H1 (cell line): ENCODE measurements at regions not wholly inside any gene's neighbourhood (a gene's known extent, or its start where the extent isn't known, plus 50 kb on each side); places are given as distances from the start of the nearest gene placed in this dataset.

Experiments used
- CTCF ChIA-PET: fragments of 300-600 bp; sonication (Branson Sonifier 250); formaldehyde crosslinking; loops from one replicate; lab custom pipeline; 2021; ENCODE audit not compliant: partially characterized antibody; lab: Charles Lee
- POLR2A ChIA-PET: fragments of 300-600 bp; sonication (Branson Sonifier 250); formaldehyde crosslinking; loops from one replicate; lab custom pipeline; 2021; ENCODE audit warnings: inconsistent platforms; ENCODE audit not compliant: partially characterized antibody; lab: Charles Lee
- DNase-seq, 2 experiments: peaks; one replicate each; pipeline versions ENCODE4 v3.0.0 to v3.0.0-alpha.2; 2010 to 2022; ENCODE audit warnings: low spot score in 2 of 2, low read depth in 1 of 2, mixed read lengths in 1 of 2
- FAIRE-seq: peaks from 2 replicates; lab custom pipeline; 2011; peaks lifted over from hg19 to GRCh38; lab: Jason Lieb, UNC
- H2AFZ ChIP-seq: 2 replicates; pipeline ENCODE4 v1.8.1; 2012; ENCODE audit warnings: low read length, inconsistent platforms
- H2AK5ac ChIP-seq: 2 replicates; pipeline ENCODE4 v1.6.1; 2013; ENCODE audit warnings: low read depth, low read length
- H2BK120ac ChIP-seq: replicated peaks from 2 replicates; pipeline ENCODE3; 2013; ENCODE audit warnings: low read depth, low read length, inconsistent platforms
- H2BK12ac ChIP-seq: 2 replicates; pipeline ENCODE4 v1.6.1; 2013; ENCODE audit warnings: low read depth, low read length
- H2BK15ac ChIP-seq: 2 replicates; pipeline ENCODE4 v1.6.1; 2013; ENCODE audit warnings: low read length
- H2BK20ac ChIP-seq: 2 replicates; pipeline ENCODE4 v1.6.1; 2013; ENCODE audit warnings: low read length
- H2BK5ac ChIP-seq: 2 replicates; pipeline ENCODE4 v1.6.1; 2013; ENCODE audit warnings: low read depth, low read length
- H3K14ac ChIP-seq: 2 replicates; pipeline ENCODE4 v1.6.1; 2013; ENCODE audit warnings: inconsistent platforms; ENCODE audit not compliant: insufficient read length
- H3K18ac ChIP-seq: 2 replicates; pipeline ENCODE4 v1.6.1; 2013; ENCODE audit warnings: low read length; ENCODE audit errors: extremely low read depth
- H3K23ac ChIP-seq: 2 replicates; pipeline ENCODE4 v1.6.1; 2013; ENCODE audit warnings: inconsistent platforms; ENCODE audit not compliant: insufficient read length
- H3K23me2 ChIP-seq: 2 replicates; pipeline ENCODE4 v1.6.1; 2013; ENCODE audit warnings: low read depth, low read length
- H3K27ac ChIP-seq: 2 replicates; pipeline ENCODE4 v1.6.1; 2011; ENCODE audit warnings: low read depth, low read length, inconsistent platforms
- H3K27me3 ChIP-seq, 4 experiments: replicated peaks in 1 of 4; 1 replicate in 1 of 4; 2 replicates in 3 of 4; pipeline versions ENCODE4 v1.6.1 to v1.8.1; 2011 to 2013; ENCODE audit warnings: low read length in 3 of 4, mild to moderate bottlenecking in 3 of 4, inconsistent platforms in 2 of 4, mixed read lengths in 2 of 4, moderate library complexity in 1 of 4; ENCODE audit not compliant: control insufficient read depth in 3 of 4, insufficient read depth in 3 of 4; ENCODE audit errors: extremely low read depth in 1 of 4
- H3K36me3 ChIP-seq, 4 experiments: 2 replicates each; pipeline versions ENCODE4 v1.6.1 to v1.8.1; 2011 to 2013; ENCODE audit warnings: mild to moderate bottlenecking in 4 of 4, low read length in 3 of 4, moderate library complexity in 2 of 4, control low read depth in 1 of 4, inconsistent platforms in 1 of 4; ENCODE audit not compliant: insufficient read depth in 4 of 4, control insufficient read depth in 2 of 4
- H3K4ac ChIP-seq: replicated peaks from 2 replicates; pipeline ENCODE3; 2013; ENCODE audit warnings: low read length, low read depth, mixed read lengths, inconsistent platforms; ENCODE audit not compliant: insufficient read length
- H3K4me1 ChIP-seq, 4 experiments: replicated peaks in 1 of 4; 1 replicate in 1 of 4; 2 replicates in 3 of 4; pipeline versions ENCODE4 v1.6.1 to v1.8.1; 2011 to 2013; ENCODE audit warnings: low read length in 3 of 4, inconsistent platforms in 2 of 4, mixed read lengths in 1 of 4; ENCODE audit not compliant: insufficient read depth in 4 of 4, control insufficient read depth in 3 of 4
- H3K4me2 ChIP-seq, 2 experiments: 2 replicates each; pipeline versions ENCODE4 v1.6.1 to v1.8.1; 2011 to 2013; ENCODE audit warnings: low read depth in 2 of 2, low read length in 2 of 2, control low read depth in 1 of 2, inconsistent platforms in 1 of 2, mild to moderate bottlenecking in 1 of 2; ENCODE audit not compliant: insufficient read depth in 1 of 2
- H3K4me3 ChIP-seq, 4 experiments: fragments of 200-600, 300-600 bp in 1 of 4; sonication (generic), shearing (Covaris generic), sonication (Bioruptor Twin) in 1 of 4; 2 replicates each; pipeline versions ENCODE4 v1.5.1 to v1.8.1; 2011 to 2016; ENCODE audit warnings: low read length in 4 of 4, low read depth in 3 of 4, control low read depth in 2 of 4, inconsistent platforms in 2 of 4, mild to moderate bottlenecking in 2 of 4, mixed read lengths in 1 of 4, moderate library complexity in 1 of 4; ENCODE audit not compliant: insufficient read depth in 2 of 4; ENCODE audit errors: extremely low read depth in 1 of 4
- H3K56ac ChIP-seq: replicated peaks from 2 replicates; pipeline ENCODE3; 2013; ENCODE audit warnings: low read depth, mild to moderate bottlenecking, mixed read lengths, low read length, inconsistent platforms; ENCODE audit not compliant: insufficient read length
- H3K79me1 ChIP-seq: 2 replicates; pipeline ENCODE4 v1.6.1; 2013; ENCODE audit warnings: low read depth, low read length, control low read depth
- H3K79me2 ChIP-seq, 2 experiments: 2 replicates each; pipeline versions ENCODE4 v1.6.1 to v1.8.1; 2012 to 2013; ENCODE audit warnings: low read length in 2 of 2, mild to moderate bottlenecking in 2 of 2, inconsistent platforms in 1 of 2; ENCODE audit not compliant: insufficient read depth in 2 of 2, control insufficient read depth in 1 of 2
- H3K9ac ChIP-seq, 4 experiments: replicated peaks in 1 of 4; 1 replicate in 1 of 4; 2 replicates in 3 of 4; pipeline versions ENCODE4 v1.6.1 to v1.8.1; 2011 to 2013; ENCODE audit warnings: low read depth in 3 of 4, low read length in 3 of 4, control low read depth in 2 of 4, mild to moderate bottlenecking in 2 of 4, moderate library complexity in 2 of 4, inconsistent platforms in 1 of 4; ENCODE audit errors: extremely low read depth in 1 of 4
- H3K9me3 ChIP-seq, 2 experiments: 2 replicates each; pipeline versions ENCODE4 v1.6.1 to v1.8.1; 2012 to 2013; ENCODE audit warnings: mild to moderate bottlenecking in 2 of 2, moderate library complexity in 2 of 2, control low read depth in 1 of 2, inconsistent platforms in 1 of 2, low read depth in 1 of 2, low read length in 1 of 2, mixed read lengths in 1 of 2; ENCODE audit not compliant: insufficient read depth in 2 of 2
- H4K20me1 ChIP-seq, 2 experiments: replicated peaks in 1 of 2; 2 replicates each; pipeline versions ENCODE3 to v1.8.1; 2011 to 2013; ENCODE audit warnings: inconsistent platforms in 2 of 2, low read length in 2 of 2, mild to moderate bottlenecking in 1 of 2; ENCODE audit not compliant: insufficient read depth in 2 of 2, control insufficient read depth in 1 of 2
- H4K5ac ChIP-seq: 2 replicates; pipeline ENCODE4 v1.6.1; 2013; ENCODE audit warnings: low read length, low read depth, mixed read lengths, inconsistent platforms; ENCODE audit not compliant: insufficient read length
- H4K8ac ChIP-seq: 2 replicates; pipeline ENCODE4 v1.8.0; 2013; ENCODE audit warnings: mild to moderate bottlenecking, moderate library complexity, low read length, inconsistent platforms; ENCODE audit not compliant: insufficient read depth; ENCODE audit errors: extremely low read depth
- H4K91ac ChIP-seq: replicated peaks from 2 replicates; pipeline ENCODE3; 2013; ENCODE audit warnings: low read length, mixed read lengths, inconsistent platforms; ENCODE audit not compliant: insufficient read length
- CEBPB ChIP-seq: IDR thresholded peaks from 2 replicates; pipeline ENCODE4 v1.6.1; 2012; ENCODE audit warnings: low read depth, low read length
- CHD1 ChIP-seq: IDR thresholded peaks from 2 replicates; pipeline ENCODE4 v1.6.1; 2012; ENCODE audit warnings: low read depth, low read length, improper control_type of control experiment
- CREB1 ChIP-seq: IDR thresholded peaks from 2 replicates; pipeline ENCODE4 v1.6.1; 2012; ENCODE audit warnings: inconsistent platforms
- EZH2 ChIP-seq: fragments of 200-600 bp; sonication (generic); IDR thresholded peaks from 2 replicates; pipeline ENCODE4 v1.7.1; 2012; ENCODE audit warnings: low read depth, mild to moderate bottlenecking, moderate library complexity, low read length, inconsistent platforms; ENCODE audit not compliant: severe bottlenecking
- HDAC2 ChIP-seq, 2 experiments: fragments of 300-600 bp in 1 of 2; sonication (generic) in 1 of 2; IDR thresholded peaks; 2 replicates each; pipeline ENCODE4 v1.6.1; 2011 to 2012; ENCODE audit warnings: low read depth in 2 of 2, low read length in 2 of 2, mild to moderate bottlenecking in 2 of 2, moderate library complexity in 2 of 2, borderline replicate concordance in 1 of 2, inconsistent platforms in 1 of 2
- JUND ChIP-seq: IDR thresholded peaks from 2 replicates; pipeline ENCODE4 v1.6.1; 2011; ENCODE audit warnings: mild to moderate bottlenecking, improper control_type of control experiment, low read length
- MAFK ChIP-seq: IDR thresholded peaks from 2 replicates; pipeline ENCODE4 v1.6.1; 2012; ENCODE audit warnings: low read depth, mild to moderate bottlenecking, improper control_type of control experiment, low read length
- NANOG ChIP-seq: IDR thresholded peaks from 2 replicates; pipeline ENCODE4 v1.6.1; 2011; ENCODE audit warnings: low read length, low read depth, mild to moderate bottlenecking, inconsistent platforms; ENCODE audit not compliant: insufficient read depth, poor library complexity, severe bottlenecking
- POLR2A ChIP-seq, 2 experiments: IDR thresholded peaks; 1 replicate in 1 of 2; 2 replicates in 1 of 2; pipeline ENCODE4 v1.6.1; 2011; ENCODE audit warnings: low read depth in 2 of 2, low read length in 2 of 2, mild to moderate bottlenecking in 2 of 2; ENCODE audit errors: control extremely low read depth in 1 of 2
- SP4 ChIP-seq: IDR thresholded peaks from 2 replicates; pipeline ENCODE4 v1.6.1; 2012; ENCODE audit warnings: low read length, inconsistent platforms
- WGBS, 2 experiments: shearing (Covaris generic) in 1 of 2; methylation state at CpG; one replicate each; pipeline versions ENCODE4 v1.1.6 to v1.1.7; 2013 to 2015; ENCODE audit warnings: low lambda C conversion rate in 2 of 2, mixed read lengths in 2 of 2, inconsistent platforms in 1 of 2, low coverage in 1 of 2, missing lambda C conversion rate in 1 of 2; ENCODE audit not compliant: insufficient replicate concordance in 2 of 2, insufficient coverage in 1 of 2, insufficient read length in 1 of 2; ENCODE audit errors: extremely low coverage in 1 of 2, missing lambda C conversion rate in 1 of 2; 5-methylcytosine and 5-hydroxymethylcytosine counted together
- TF ChIP-seq, protein P1 (sequence below), 3 experiments: IDR thresholded peaks; 1 replicate in 2 of 3; 2 replicates in 1 of 3; pipeline versions ENCODE4 v1.5.1 to v1.6.1; 2011; ENCODE audit warnings: low read length in 3 of 3, mild to moderate bottlenecking in 3 of 3, inconsistent platforms in 2 of 3, low read depth in 1 of 3, moderate library complexity in 1 of 3; ENCODE audit not compliant: insufficient read depth in 1 of 3; ENCODE audit errors: control extremely low read depth in 1 of 3
- TF ChIP-seq, protein P2 (sequence below): IDR thresholded peaks from 2 replicates; pipeline ENCODE4 v1.6.1; 2012; ENCODE audit warnings: inconsistent platforms

DNA sequence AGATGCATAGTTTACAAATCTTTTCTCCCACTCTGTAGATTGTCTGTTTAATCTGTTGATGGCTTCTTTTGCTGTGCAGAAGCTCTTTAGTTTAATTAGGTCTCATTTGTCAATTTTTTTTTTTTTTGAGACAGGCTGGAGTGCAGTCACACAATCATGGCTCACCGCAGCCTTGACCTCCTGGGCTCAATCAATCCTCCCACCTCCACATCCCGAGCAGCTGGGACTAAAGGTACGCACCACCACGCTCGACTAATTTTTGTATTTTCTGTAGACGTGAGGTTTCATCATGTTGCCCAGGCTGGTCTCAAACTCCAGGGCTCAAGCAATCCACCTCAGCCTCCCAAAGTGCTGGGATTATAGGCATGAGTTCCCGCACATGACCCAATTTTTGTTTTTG lies 1655.8 kb downstream of the REEP3 start:
- Histone ChIP-seq H3K27ac (no peak overlapping the region), H3K27me3 (no peaks in the 10 kb centered on the region), H3K79me1 (no peaks in the 10 kb centered on the region), H3K79me2 (no peaks in the 10 kb centered on the region), H2BK12ac (no peak overlapping the region), H2AK5ac (no peak overlapping the region), H3K18ac (no peak overlapping the region), H3K4me1 (no peaks in the 10 kb centered on the region), H4K91ac (no peak overlapping the region), H3K14ac (no peak overlapping the region), H3K23ac (no peak overlapping the region), H3K9me3 (no peaks in the 10 kb centered on the region), H4K8ac (no peak overlapping the region), H2AFZ (no peak overlapping the region), H2BK5ac (no peak overlapping the region), H2BK120ac (no peak overlapping the region), H3K23me2 (no peaks in the 10 kb centered on the region; the same call in 1 of the 2 replicates), H4K5ac (no peak overlapping the region), H3K4ac (no peak overlapping the region), H4K20me1 (no peaks in the 10 kb centered on the region), H3K56ac (no peak overlapping the region), H2BK20ac (no peak overlapping the region), H3K36me3 (no peaks in the 10 kb centered on the region), H3K4me3 (no peak overlapping the region), H3K9ac (no peak overlapping the region), H2BK15ac (no peak overlapping the region), H3K4me2 (no peak overlapping the region)
- DNase-seq (no peak), FAIRE-seq (no peak)
- ChIA-PET POLR2A (no interaction called here), CTCF (interaction anchor here (0.6 kb wide), 2 partner anchors 563 to 1230 kb away, joined by 4 read pairs; no protein-coding TSS in a partner anchor)
- 86% methylated on average over 6 of the region's 7 CpGs; no CpG with 5 or more reads in 1 of the 2 experiments for WGBS, 2 experiments
- TF ChIP-seq POLR2A (IDR thresholded peaks at IDR 0.05; ENCODE audit: control extremely low read depth in 1 of 2, low read depth in 2 of 2, low read length in 2 of 2): no peak
- no peak for TF ChIP-seq JUND
- TF ChIP-seq EZH2: no peak
- no peak for TF ChIP-seq HDAC2 (IDR thresholded peaks at IDR 0.05; ENCODE audit: borderline replicate concordance in 1 of 2, low read depth in 2 of 2, low read length in 2 of 2)
- TF ChIP-seq MAFK: no peak
- no peak for TF ChIP-seq CREB1
- TF ChIP-seq, protein P1, sequence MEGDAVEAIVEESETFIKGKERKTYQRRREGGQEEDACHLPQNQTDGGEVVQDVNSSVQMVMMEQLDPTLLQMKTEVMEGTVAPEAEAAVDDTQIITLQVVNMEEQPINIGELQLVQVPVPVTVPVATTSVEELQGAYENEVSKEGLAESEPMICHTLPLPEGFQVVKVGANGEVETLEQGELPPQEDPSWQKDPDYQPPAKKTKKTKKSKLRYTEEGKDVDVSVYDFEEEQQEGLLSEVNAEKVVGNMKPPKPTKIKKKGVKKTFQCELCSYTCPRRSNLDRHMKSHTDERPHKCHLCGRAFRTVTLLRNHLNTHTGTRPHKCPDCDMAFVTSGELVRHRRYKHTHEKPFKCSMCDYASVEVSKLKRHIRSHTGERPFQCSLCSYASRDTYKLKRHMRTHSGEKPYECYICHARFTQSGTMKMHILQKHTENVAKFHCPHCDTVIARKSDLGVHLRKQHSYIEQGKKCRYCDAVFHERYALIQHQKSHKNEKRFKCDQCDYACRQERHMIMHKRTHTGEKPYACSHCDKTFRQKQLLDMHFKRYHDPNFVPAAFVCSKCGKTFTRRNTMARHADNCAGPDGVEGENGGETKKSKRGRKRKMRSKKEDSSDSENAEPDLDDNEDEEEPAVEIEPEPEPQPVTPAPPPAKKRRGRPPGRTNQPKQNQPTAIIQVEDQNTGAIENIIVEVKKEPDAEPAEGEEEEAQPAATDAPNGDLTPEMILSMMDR (IDR thresholded peaks at IDR 0.05; ENCODE audit: control extremely low read depth in 1 of 3, insufficient read depth in 1 of 3, low read depth in 1 of 3, low read length in 3 of 3): no peak
- no peak for TF ChIP-seq SP4
- TF ChIP-seq NANOG: no peak
- no peak for TF ChIP-seq CHD1
- TF ChIP-seq, protein P2, sequence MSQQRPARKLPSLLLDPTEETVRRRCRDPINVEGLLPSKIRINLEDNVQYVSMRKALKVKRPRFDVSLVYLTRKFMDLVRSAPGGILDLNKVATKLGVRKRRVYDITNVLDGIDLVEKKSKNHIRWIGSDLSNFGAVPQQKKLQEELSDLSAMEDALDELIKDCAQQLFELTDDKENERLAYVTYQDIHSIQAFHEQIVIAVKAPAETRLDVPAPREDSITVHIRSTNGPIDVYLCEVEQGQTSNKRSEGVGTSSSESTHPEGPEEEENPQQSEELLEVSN: no peak
- no peak for TF ChIP-seq CEBPB
